ENCODE measurements at regions not wholly inside any gene's neighbourhood (a gene's known extent, or its start where the extent isn't known, plus 50 kb on each side); places are given as distances from the start of the nearest gene placed in this dataset.
A peak's percentile ranks its signal among the peaks of the same experiment; 100 is the strongest.
"Not testable (repeated sequence)": the region's sequence is repeated elsewhere in the genome, so short reads cannot be mapped to it uniquely, and the experiment has no call there.

- no peak for DNase-seq
These were observed 629.4 kb upstream of the KCND2 start for GRCh38 chr7:119643558-119643957.

- no peak for DNase-seq
These were observed 625.7 kb upstream of the KCND2 start for GRCh38 chr7:119647286-119647685.

GRCh38 chr7:119648752-119649151 is 624.2 kb upstream of the KCND2 start:
- not testable (repeated sequence) for DNase-seq

GRCh38 chr7:119660080-119660479 is 612.9 kb upstream of the KCND2 start:
- DNase-seq = no peak

GRCh38 chr7:119664601-119665000 is 608.4 kb upstream of the KCND2 start:
- no peak for DNase-seq

- DNase-seq = no peak
These were observed 607.2 kb upstream of the KCND2 start for GRCh38 chr7:119665796-119666195.

GRCh38 chr7:119681336-119681735 is 591.6 kb upstream of the KCND2 start:
- no peak for DNase-seq

- DNase-seq = no peak
These were observed 588.2 kb upstream of the KCND2 start for GRCh38 chr7:119684763-119685162.

GRCh38 chr7:119685906-119686305 is 587.1 kb upstream of the KCND2 start:
- no peak for DNase-seq

- DNase-seq = no peak
These were observed 584.1 kb upstream of the KCND2 start for GRCh38 chr7:119688831-119689230.

- no peak for DNase-seq
These were observed 580.4 kb upstream of the KCND2 start for GRCh38 chr7:119692541-119692940.

- no peak for DNase-seq
These were observed 578.5 kb upstream of the KCND2 start for GRCh38 chr7:119694506-119694905.

- DNase-seq = no peak
These were observed 576.6 kb upstream of the KCND2 start for GRCh38 chr7:119696336-119696735.

- DNase-seq = no peak
These were observed 569.1 kb upstream of the KCND2 start for GRCh38 chr7:119703895-119704294.

- DNase-seq = no peak
These were observed 566.4 kb upstream of the KCND2 start for GRCh38 chr7:119706608-119707007.

- no peak for DNase-seq
These were observed 564.1 kb upstream of the KCND2 start for GRCh38 chr7:119708891-119709290.

- no peak for DNase-seq
These were observed 561.9 kb upstream of the KCND2 start for GRCh38 chr7:119711104-119711503.

- DNase-seq = no peak
These were observed 560.0 kb upstream of the KCND2 start for GRCh38 chr7:119712886-119713462.

- DNase-seq = no peak
These were observed 559.4 kb upstream of the KCND2 start for GRCh38 chr7:119713606-119714005.

GRCh38 chr7:119720541-119720940 is 552.4 kb upstream of the KCND2 start:
- no peak for DNase-seq

- no peak for DNase-seq
These were observed 548.8 kb upstream of the KCND2 start for GRCh38 chr7:119724041-119724792.

- peak; percentile 9 for DNase-seq
These were observed 539.7 kb upstream of the KCND2 start for GRCh38 chr7:119733127-119733879.

GRCh38 chr7:119737390-119737789 is 535.6 kb upstream of the KCND2 start:
- DNase-seq = no peak

GRCh38 chr7:119745280-119745679 is 527.7 kb upstream of the KCND2 start:
- not testable (repeated sequence) for DNase-seq
